ENCODE measurements at regions not wholly inside any gene's neighbourhood (a gene's known extent, or its start where the extent isn't known, plus 50 kb on each side); places are given as distances from the start of the nearest gene placed in this dataset.

- Histone ChIP-seq H3K27me3 (ENCODE audit: low read depth) (peaks cover 36% of the 10 kb centered on the region), H3K27ac (replicated peaks) (no peak overlapping the region), H3K4me1 (no peaks in the 10 kb centered on the region), H3K36me3 (no peaks in the 10 kb centered on the region), H3K9me3 (replicated peaks) (no peaks in the 10 kb centered on the region), H3K4me3 (no peak overlapping the region)
- DNase-seq = no peak
- intact Hi-C loops (cut with micrococcal nuclease) = no loop called here
- TF ChIP-seq, protein P1, sequence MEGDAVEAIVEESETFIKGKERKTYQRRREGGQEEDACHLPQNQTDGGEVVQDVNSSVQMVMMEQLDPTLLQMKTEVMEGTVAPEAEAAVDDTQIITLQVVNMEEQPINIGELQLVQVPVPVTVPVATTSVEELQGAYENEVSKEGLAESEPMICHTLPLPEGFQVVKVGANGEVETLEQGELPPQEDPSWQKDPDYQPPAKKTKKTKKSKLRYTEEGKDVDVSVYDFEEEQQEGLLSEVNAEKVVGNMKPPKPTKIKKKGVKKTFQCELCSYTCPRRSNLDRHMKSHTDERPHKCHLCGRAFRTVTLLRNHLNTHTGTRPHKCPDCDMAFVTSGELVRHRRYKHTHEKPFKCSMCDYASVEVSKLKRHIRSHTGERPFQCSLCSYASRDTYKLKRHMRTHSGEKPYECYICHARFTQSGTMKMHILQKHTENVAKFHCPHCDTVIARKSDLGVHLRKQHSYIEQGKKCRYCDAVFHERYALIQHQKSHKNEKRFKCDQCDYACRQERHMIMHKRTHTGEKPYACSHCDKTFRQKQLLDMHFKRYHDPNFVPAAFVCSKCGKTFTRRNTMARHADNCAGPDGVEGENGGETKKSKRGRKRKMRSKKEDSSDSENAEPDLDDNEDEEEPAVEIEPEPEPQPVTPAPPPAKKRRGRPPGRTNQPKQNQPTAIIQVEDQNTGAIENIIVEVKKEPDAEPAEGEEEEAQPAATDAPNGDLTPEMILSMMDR (IDR thresholded peaks at IDR 0.05; ENCODE audit: borderline replicate concordance) = no peak
Measured at GRCh38 chr11:134662629-134663360, 250.8 kb upstream of the B3GAT1 start.

GRCh38 chr11:134661660-134662059 lies 249.6 kb upstream of the B3GAT1 start:
- Histone ChIP-seq H3K4me1 (no peaks in the 10 kb centered on the region), H3K9me3 (replicated peaks) (no peaks in the 10 kb centered on the region), H3K36me3 (no peaks in the 10 kb centered on the region), H3K4me3 (no peak overlapping the region), H3K27ac (replicated peaks) (no peak overlapping the region), H3K27me3 (ENCODE audit: low read depth) (peaks cover 36% of the 10 kb centered on the region)
- TF ChIP-seq, protein P1 (IDR thresholded peaks at IDR 0.05; ENCODE audit: borderline replicate concordance) = no peak
- intact Hi-C loops (cut with micrococcal nuclease) = no loop called here
- DNase-seq = no peak

GRCh38 chr11:134660416-134660815 lies 248.4 kb upstream of the B3GAT1 start:
- intact Hi-C loops (cut with micrococcal nuclease) = no loop called here
- DNase-seq = no peak
- Histone ChIP-seq H3K4me3 (no peak overlapping the region), H3K27ac (replicated peaks) (no peak overlapping the region), H3K36me3 (no peaks in the 10 kb centered on the region), H3K4me1 (no peaks in the 10 kb centered on the region), H3K9me3 (replicated peaks) (no peaks in the 10 kb centered on the region), H3K27me3 (ENCODE audit: low read depth) (peaks cover 36% of the 10 kb centered on the region)
- TF ChIP-seq, protein P1 (IDR thresholded peaks at IDR 0.05; ENCODE audit: borderline replicate concordance) = no peak

DNA sequence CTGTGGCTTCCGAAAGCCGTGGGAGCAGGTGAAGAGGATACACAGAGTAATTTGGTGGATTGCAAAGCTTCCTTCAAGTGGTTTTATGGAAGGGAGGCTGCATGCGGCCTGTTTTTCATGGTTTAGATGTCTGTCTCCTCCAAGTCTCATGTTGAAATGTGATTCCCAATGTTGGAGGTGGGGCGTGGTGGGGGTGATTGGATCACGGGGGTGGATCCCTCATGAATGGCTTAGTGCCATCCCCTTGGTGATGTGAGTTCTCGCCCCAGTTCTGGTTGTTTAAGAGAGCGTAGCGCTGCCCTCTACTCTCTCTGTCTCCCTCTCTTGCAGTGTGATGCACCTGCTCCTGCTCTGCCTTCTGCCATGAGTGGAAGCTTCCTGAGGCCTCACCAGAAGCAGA lies 247.8 kb upstream of the B3GAT1 start:
- Histone ChIP-seq H3K4me3 (no peak overlapping the region), H3K9me3 (replicated peaks) (no peaks in the 10 kb centered on the region), H3K36me3 (no peaks in the 10 kb centered on the region), H3K27me3 (ENCODE audit: low read depth) (peaks cover 41% of the 10 kb centered on the region), H3K4me1 (no peaks in the 10 kb centered on the region), H3K27ac (replicated peaks) (no peak overlapping the region)
- DNase-seq = no peak
- intact Hi-C loops (cut with micrococcal nuclease) = no loop called here
- TF ChIP-seq, protein P1 (IDR thresholded peaks at IDR 0.05; ENCODE audit: borderline replicate concordance) = no peak

GRCh38 chr11:134658481-134659225 lies 246.6 kb upstream of the B3GAT1 start:
- H3K27ac ChIP-seq (replicated peaks) = no peak overlapping the region
- intact Hi-C loops (cut with micrococcal nuclease) = no loop called here
- H3K4me3 ChIP-seq = no peak overlapping the region
- H3K4me1 ChIP-seq = no peaks in the 10 kb centered on the region
- DNase-seq = no peak
- H3K9me3 ChIP-seq (replicated peaks) = no peaks in the 10 kb centered on the region
- TF ChIP-seq, protein P1 (IDR thresholded peaks at IDR 0.05; ENCODE audit: borderline replicate concordance) = no peak
- no peaks in the 10 kb centered on the region for H3K36me3 ChIP-seq
- peaks cover 53% of the 10 kb centered on the region for H3K27me3 ChIP-seq (ENCODE audit: low read depth)

Data from left ventricle myocardium inferior (tissue), 1 donor.